A549 (cell line): ENCODE measurements at regions not wholly inside any gene's neighbourhood (a gene's known extent, or its start where the extent isn't known, plus 50 kb on each side); places are given as distances from the start of the nearest gene placed in this dataset.

ENCODE experiments used
- ATAC-seq, 2 experiments: fragments of 200-7000 bp in 1 of 2; fragments of >200 bp in 1 of 2; cut with Nextera tagmentation in 1 of 2; cut with Tn5 transposase in 1 of 2; 3 replicates each; pipeline versions ENCODE4 v1.8.0 to v1.9.1; 2018 to 2020; ENCODE audit warnings: mild to moderate bottlenecking in 1 of 2, moderate library complexity in 1 of 2
- CTCF ChIA-PET: fragments of 300-600 bp; sonication (Branson Sonifier 250); formaldehyde crosslinking; extraction: SDS; loops from one replicate; lab custom pipeline; 2021; ENCODE audit warnings: antibody characterized with exemption, inconsistent platforms; lab: Yijun Ruan, JAX
- POLR2A ChIA-PET: fragments of 350-600 bp; formaldehyde crosslinking; extraction: SDS; loops from one replicate; lab custom pipeline; 2021; ENCODE audit warnings: antibody characterized with exemption, inconsistent platforms; lab: Yijun Ruan, JAX
- DNase-seq, 2 experiments: peaks; one replicate each; pipeline versions ENCODE4 v3.0.0 to v3.0.0-alpha.2; 2011 to 2016; ENCODE audit warnings: low read depth in 1 of 2, low spot score in 1 of 2
- FAIRE-seq: peaks from 2 replicates; lab custom pipeline; 2011; peaks lifted over from hg19 to GRCh38; lab: Jason Lieb, UNC
- H3K27ac ChIP-seq, 2 experiments: fragments of >200 bp; sonication (Bioruptor Twin); formaldehyde crosslinking; 3 replicates each; pipeline ENCODE4 v1.5.1; 2016 to 2017
- H3K4me1 ChIP-seq: fragments of >200 bp; sonication (Bioruptor Twin); formaldehyde crosslinking; 3 replicates; pipeline ENCODE4 v1.6.1; 2016
- H3K4me2 ChIP-seq: fragments of >200 bp; sonication (Bioruptor Twin); formaldehyde crosslinking; 3 replicates; pipeline ENCODE4 v1.6.1; 2016
- H3K4me3 ChIP-seq: fragments of >200 bp; sonication (Bioruptor Twin); formaldehyde crosslinking; 3 replicates; pipeline ENCODE4 v1.5.1; 2016
- H3K9me3 ChIP-seq: fragments of >200 bp; sonication (Bioruptor Twin); formaldehyde crosslinking; 3 replicates; pipeline ENCODE4 v1.6.1; 2016
- CBX8 ChIP-seq: fragments of 200-600 bp; sonication (generic); IDR thresholded peaks from 2 replicates; pipeline ENCODE4 v1.6.1; 2016
- CEBPB ChIP-seq, 2 experiments: fragments of >200 bp in 1 of 2; sonication (Bioruptor Twin) in 1 of 2; formaldehyde crosslinking in 1 of 2; IDR thresholded peaks; 2 replicates each; pipeline ENCODE4 v1.6.1; 2012 to 2016
- EHF ChIP-seq: fragments of 250-450 bp; sonication (Bioruptor Pico); IDR thresholded peaks from 2 replicates; pipeline ENCODE4 v1.5.0; 2020; ENCODE audit warnings: mild to moderate bottlenecking
- EHMT2 ChIP-seq: fragments of 200-600 bp; sonication (generic); IDR thresholded peaks from 2 replicates; pipeline ENCODE4 v1.6.1; 2016; ENCODE audit warnings: antibody characterized with exemption, low read depth, mild to moderate bottlenecking, moderate library complexity
- EP300 ChIP-seq, 2 experiments: fragments of >200 bp; sonication (Bioruptor Twin); formaldehyde crosslinking; IDR thresholded peaks; 2 replicates in 1 of 2; 3 replicates in 1 of 2; pipeline ENCODE4 v1.6.1; 2016 to 2017
- FOXS1 ChIP-seq: fragments of 250-450 bp; sonication (Bioruptor Pico); IDR thresholded peaks from 2 replicates; pipeline ENCODE4 v1.5.0; 2020; ENCODE audit warnings: mild to moderate bottlenecking, moderate library complexity
- GATA3 ChIP-seq: IDR thresholded peaks from 2 replicates; pipeline ENCODE4 v1.6.1; 2012; ENCODE audit warnings: borderline replicate concordance
- HMGXB4 ChIP-seq: fragments of 250-450 bp; sonication (Bioruptor Pico); IDR thresholded peaks from 2 replicates; pipeline ENCODE4 v1.5.0; 2021; ENCODE audit warnings: mild to moderate bottlenecking, moderate library complexity, borderline replicate concordance
- HOXA7 ChIP-seq: fragments of 250-450 bp; sonication (Bioruptor Pico); IDR thresholded peaks from 2 replicates; pipeline ENCODE4 v1.5.0; 2020; ENCODE audit warnings: mild to moderate bottlenecking, moderate library complexity
- HOXB13 ChIP-seq: fragments of 250-450 bp; sonication (Bioruptor Pico); IDR thresholded peaks from 2 replicates; pipeline ENCODE4 v1.5.0; 2020; ENCODE audit warnings: low read depth, mild to moderate bottlenecking, moderate library complexity
- KDM1A ChIP-seq: fragments of 200-600 bp; sonication (generic); IDR thresholded peaks from 2 replicates; pipeline ENCODE4 v1.6.1; 2016; ENCODE audit warnings: low read depth, mild to moderate bottlenecking
- KDM5A ChIP-seq: fragments of 200-600 bp; sonication (generic); IDR thresholded peaks from 2 replicates; pipeline ENCODE4 v1.6.1; 2016; ENCODE audit warnings: antibody characterized with exemption, mild to moderate bottlenecking
- NFE2L2 ChIP-seq: fragments of 150-350 bp; conservative IDR thresholded peaks from 2 replicates; pipeline ENCODE4 v1.6.1; 2014; ENCODE audit warnings: low read length
- NPAS2 ChIP-seq: fragments of 250-450 bp; sonication (Bioruptor Pico); IDR thresholded peaks from 2 replicates; pipeline ENCODE4 v1.8.0; 2022; ENCODE audit warnings: mild to moderate bottlenecking, moderate library complexity, borderline replicate concordance
- NR3C1 ChIP-seq: fragments of >200 bp; sonication (Bioruptor Twin); formaldehyde crosslinking; IDR thresholded peaks from 3 replicates; pipeline ENCODE4 v1.6.1; 2017
- RAD21 ChIP-seq, 2 experiments: fragments of >200 bp in 1 of 2; sonication (Bioruptor Twin) in 1 of 2; formaldehyde crosslinking in 1 of 2; IDR thresholded peaks in 1 of 2; conservative IDR thresholded peaks in 1 of 2; 2 replicates in 1 of 2; 3 replicates in 1 of 2; pipeline ENCODE4 v1.6.1; 2012 to 2018; ENCODE audit warnings: inconsistent platforms in 1 of 2
- RNF2 ChIP-seq: fragments of 200-600 bp; sonication (generic); IDR thresholded peaks from 2 replicates; pipeline ENCODE4 v1.6.1; 2016; ENCODE audit warnings: low read depth, mild to moderate bottlenecking, antibody characterized with exemption, moderate library complexity, borderline replicate concordance
- SMC3 ChIP-seq: fragments of >200 bp; sonication (Bioruptor Twin); formaldehyde crosslinking; IDR thresholded peaks from 3 replicates; pipeline ENCODE4 v1.6.1; 2018; ENCODE audit warnings: inconsistent platforms
- SREBF2 ChIP-seq: fragments of 450-650 bp; IDR thresholded peaks from 2 replicates; pipeline ENCODE4 v1.6.1; 2014; ENCODE audit warnings: mild to moderate bottlenecking, moderate library complexity
- TP53 ChIP-seq: fragments of 250-450 bp; sonication (Bioruptor Pico); IDR thresholded peaks from 2 replicates; pipeline ENCODE4 v1.5.0; 2021; ENCODE audit warnings: mild to moderate bottlenecking, moderate library complexity
- ZC3H11A ChIP-seq: fragments of 450-650 bp; IDR thresholded peaks from 2 replicates; pipeline ENCODE4 v1.6.1; 2014; ENCODE audit warnings: antibody characterized with exemption, mild to moderate bottlenecking
- ZFP36 ChIP-seq: fragments of 450-650 bp; IDR thresholded peaks from 2 replicates; pipeline ENCODE4 v1.6.1; 2014; ENCODE audit warnings: borderline replicate concordance; ENCODE audit not compliant: partially characterized antibody
- ZNF302 ChIP-seq: fragments of 250-450 bp; sonication (Bioruptor Pico); IDR thresholded peaks from 2 replicates; pipeline ENCODE4 v1.9.0; 2021; ENCODE audit warnings: inconsistent platforms, mild to moderate bottlenecking, moderate library complexity
- WGBS: methylation state at CpG from one replicate; pipeline ENCODE4 v1.1.6; 2017; ENCODE audit errors: missing lambda C conversion rate; 5-methylcytosine and 5-hydroxymethylcytosine counted together
- TF ChIP-seq, protein P1 (sequence below): fragments of >200 bp; sonication (Bioruptor Twin); formaldehyde crosslinking; IDR thresholded peaks from 2 replicates; pipeline ENCODE4 v1.6.1; 2016
- TF ChIP-seq, protein P2 (sequence below): IDR thresholded peaks from 2 replicates; pipeline ENCODE4 v1.6.1; 2012
- TF ChIP-seq, protein P3 (sequence below): fragments of 150-350 bp; IDR thresholded peaks from 2 replicates; pipeline ENCODE4 v1.6.1; 2014; ENCODE audit warnings: low read depth, mild to moderate bottlenecking, low read length

DNA sequence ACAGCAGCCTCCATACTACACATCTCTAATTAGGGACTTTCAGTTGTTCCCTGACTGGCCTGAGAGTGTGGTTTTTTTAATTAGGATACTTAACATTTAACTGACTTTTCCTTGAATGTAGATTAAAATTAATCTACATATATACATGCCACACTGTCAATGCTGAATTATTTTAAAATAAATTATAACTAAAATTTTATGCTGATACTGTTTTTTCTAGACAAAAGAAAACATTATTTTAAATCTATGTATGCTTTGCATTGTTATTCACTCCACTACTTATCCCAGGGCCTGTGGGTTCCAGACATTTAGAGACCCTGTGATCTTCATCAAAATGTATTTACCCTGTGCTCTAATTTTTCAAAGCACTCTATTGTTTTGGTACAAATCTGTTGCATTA lies 496.0 kb upstream of the MAP2 start:
- FAIRE-seq (no peak), DNase-seq (no peak), ATAC-seq (no peak)
- Histone ChIP-seq H3K4me2 (no peak overlapping the region), H3K4me1 (no peaks in the 10 kb centered on the region), H3K4me3 (no peak overlapping the region), H3K27ac (no peak overlapping the region), H3K9me3 (no peaks in the 10 kb centered on the region)
- no peak for TF ChIP-seq FOXS1
- no peak for TF ChIP-seq RNF2
- no peak for TF ChIP-seq KDM5A
- TF ChIP-seq TP53 (CRISPR knock-in tag), result no peak
- no peak for TF ChIP-seq CBX8
- no peak for TF ChIP-seq ZFP36
- TF ChIP-seq GATA3, result no peak
- TF ChIP-seq HOXB13 (CRISPR knock-in tag), result no peak
- CTCF ChIA-PET, result no interaction called here
- POLR2A ChIA-PET, result no interaction called here

- H3K4me3 ChIP-seq, result no peak overlapping the region
- ATAC-seq (no peak), FAIRE-seq (no peak), DNase-seq (no peak)
- ChIA-PET POLR2A (no interaction called here), CTCF (no interaction called here)
- no peaks in the 10 kb centered on the region for H3K9me3 ChIP-seq
- H3K4me1 ChIP-seq, result no peaks in the 10 kb centered on the region
- 21% methylated on average over 5 of the region's 5 CpGs for WGBS
- no peak for TF ChIP-seq ZFP36
- TF ChIP-seq, protein P1, sequence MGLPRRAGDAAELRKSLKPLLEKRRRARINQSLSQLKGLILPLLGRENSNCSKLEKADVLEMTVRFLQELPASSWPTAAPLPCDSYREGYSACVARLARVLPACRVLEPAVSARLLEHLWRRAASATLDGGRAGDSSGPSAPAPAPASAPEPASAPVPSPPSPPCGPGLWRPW, result no peak
- TF ChIP-seq RAD21 (conservative IDR thresholded peaks at IDR 0.05 in 1 of 2, IDR thresholded peaks at IDR 0.05 in 1 of 2), result no peak
- TF ChIP-seq, protein P2, sequence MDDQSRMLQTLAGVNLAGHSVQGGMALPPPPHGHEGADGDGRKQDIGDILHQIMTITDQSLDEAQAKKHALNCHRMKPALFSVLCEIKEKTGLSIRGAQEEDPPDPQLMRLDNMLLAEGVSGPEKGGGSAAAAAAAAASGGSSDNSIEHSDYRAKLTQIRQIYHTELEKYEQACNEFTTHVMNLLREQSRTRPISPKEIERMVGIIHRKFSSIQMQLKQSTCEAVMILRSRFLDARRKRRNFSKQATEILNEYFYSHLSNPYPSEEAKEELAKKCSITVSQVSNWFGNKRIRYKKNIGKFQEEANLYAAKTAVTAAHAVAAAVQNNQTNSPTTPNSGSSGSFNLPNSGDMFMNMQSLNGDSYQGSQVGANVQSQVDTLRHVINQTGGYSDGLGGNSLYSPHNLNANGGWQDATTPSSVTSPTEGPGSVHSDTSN, result no peak
- no peak for TF ChIP-seq NPAS2 (CRISPR knock-in tag)
- no peak for TF ChIP-seq SREBF2
- no peak overlapping the region for H3K4me2 ChIP-seq
- no peak overlapping the region for H3K27ac ChIP-seq
These were observed 494.5 kb upstream of the MAP2 start for GRCh38 chr2:208929139-208929864.

- H3K4me3 ChIP-seq, result no peak overlapping the region
- DNase-seq, result no peak
- no peak for TF ChIP-seq ZNF302 (CRISPR knock-in tag)
- no peak for TF ChIP-seq EHF
- TF ChIP-seq, protein P3, sequence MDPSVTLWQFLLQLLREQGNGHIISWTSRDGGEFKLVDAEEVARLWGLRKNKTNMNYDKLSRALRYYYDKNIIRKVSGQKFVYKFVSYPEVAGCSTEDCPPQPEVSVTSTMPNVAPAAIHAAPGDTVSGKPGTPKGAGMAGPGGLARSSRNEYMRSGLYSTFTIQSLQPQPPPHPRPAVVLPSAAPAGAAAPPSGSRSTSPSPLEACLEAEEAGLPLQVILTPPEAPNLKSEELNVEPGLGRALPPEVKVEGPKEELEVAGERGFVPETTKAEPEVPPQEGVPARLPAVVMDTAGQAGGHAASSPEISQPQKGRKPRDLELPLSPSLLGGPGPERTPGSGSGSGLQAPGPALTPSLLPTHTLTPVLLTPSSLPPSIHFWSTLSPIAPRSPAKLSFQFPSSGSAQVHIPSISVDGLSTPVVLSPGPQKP, result no peak
- TF ChIP-seq KDM1A, result no peak
- TF ChIP-seq NPAS2 (CRISPR knock-in tag), result no peak
- no peak for TF ChIP-seq GATA3
- TF ChIP-seq NR3C1, result no peak
- TF ChIP-seq EP300 (IDR thresholded peaks at IDR 0.05), result no peak
- TF ChIP-seq HOXA7, result no peak
- TF ChIP-seq NFE2L2, result no peak
- TF ChIP-seq TP53 (CRISPR knock-in tag), result no peak
- no peak for TF ChIP-seq HMGXB4 (CRISPR knock-in tag)
- TF ChIP-seq, protein P2, result no peak
- TF ChIP-seq EHMT2, result no peak
- no peak for TF ChIP-seq SMC3
- TF ChIP-seq CEBPB (IDR thresholded peaks at IDR 0.05), result no peak
- no peak for TF ChIP-seq ZC3H11A
- TF ChIP-seq, all 56 proteins: peak for 0
- ATAC-seq (no peak), FAIRE-seq (no peak)
- 2% methylated on average over 3 of the region's 3 CpGs for WGBS
- POLR2A ChIA-PET, result no interaction called here
- Histone ChIP-seq H3K4me2 (no peak overlapping the region), H3K4me1 (no peaks in the 10 kb centered on the region), H3K27ac (no peak overlapping the region), H3K9me3 (no peaks in the 10 kb centered on the region)
- CTCF ChIA-PET, result no interaction called here
These were observed 493.9 kb upstream of the MAP2 start for GRCh38 chr2:208929894-208930427.
